ENCODE measurements at regions not wholly inside any gene's neighbourhood (a gene's known extent, or its start where the extent isn't known, plus 50 kb on each side); places are given as distances from the start of the nearest gene placed in this dataset.

DNA sequence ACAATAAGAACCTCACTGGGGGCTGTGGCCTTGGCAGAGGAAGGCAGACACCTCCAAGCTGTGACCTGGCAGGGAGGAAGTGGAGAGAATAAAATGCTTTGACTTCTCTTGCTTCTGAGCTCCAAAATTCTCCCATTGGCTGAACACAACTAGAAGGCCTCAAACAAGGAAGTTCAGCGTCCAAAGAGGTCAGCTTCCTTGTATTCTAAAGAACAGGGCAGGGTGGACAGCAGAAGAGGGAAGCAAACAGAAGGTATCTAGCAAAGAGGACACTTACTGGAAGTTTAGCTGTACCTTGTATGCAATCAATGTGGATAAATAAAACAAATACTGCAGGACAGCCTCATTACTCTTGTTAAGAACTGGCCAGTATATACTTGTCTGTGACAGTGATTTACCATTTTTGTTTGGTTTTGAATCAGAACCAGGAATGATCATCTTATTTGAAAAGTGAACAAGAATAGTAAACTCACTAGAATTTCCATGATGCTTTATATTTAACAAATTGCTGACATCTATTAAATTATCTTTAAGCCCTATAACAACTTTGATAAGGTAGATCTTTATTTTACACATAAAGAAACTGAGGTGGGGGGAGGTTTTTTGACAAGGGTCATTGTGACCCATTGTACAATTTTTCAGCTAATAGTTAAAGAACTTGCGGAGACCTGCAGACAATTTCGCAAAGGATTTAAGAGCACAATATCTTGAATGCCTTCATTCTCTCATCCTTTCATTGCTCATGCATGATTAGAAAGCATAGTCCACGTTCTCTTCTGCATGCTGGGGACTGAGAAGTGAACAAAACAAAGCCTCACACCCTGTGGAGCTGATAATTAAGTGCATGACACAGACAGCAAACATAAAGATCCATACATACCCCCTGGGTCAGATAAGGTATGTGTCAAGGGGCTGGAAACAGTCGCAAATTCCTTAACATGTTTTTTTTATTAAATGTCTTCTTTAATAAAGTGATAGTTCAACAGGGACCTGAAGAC, 1448.0 kb downstream of the AACS start:
- no peaks in the 10 kb centered on the region for H3K23me2 ChIP-seq (ENCODE audit: low read depth, low read length)
- FAIRE-seq, result no peak
- H3K56ac ChIP-seq (replicated peaks; ENCODE audit: insufficient read length, low read depth, low read length), result no peak overlapping the region
- TF ChIP-seq SP1 (IDR thresholded peaks at IDR 0.05; ENCODE audit: low read depth, low read length) (no peak), EGR1 (IDR thresholded peaks at IDR 0.05; ENCODE audit: borderline replicate concordance, low read depth, low read length) (no peak), RBBP5 (IDR thresholded peaks at IDR 0.05; ENCODE audit: borderline replicate concordance, low read depth, low read length) (no peak), TCF12 (IDR thresholded peaks at IDR 0.05; ENCODE audit: low read depth, low read length) (no peak), NANOG (IDR thresholded peaks at IDR 0.05; ENCODE audit: insufficient read depth, low read depth, low read length, poor library complexity, severe bottlenecking) (no peak), BACH1 (IDR thresholded peaks at IDR 0.05; ENCODE audit: low read length) (no peak), FOSL1 (IDR thresholded peaks at IDR 0.05; ENCODE audit: insufficient read depth, low read depth, low read length) (no peak), POLR2AphosphoS5 (IDR thresholded peaks at IDR 0.05; ENCODE audit: low read depth, low read length) (no peak), RFX5 (IDR thresholded peaks at IDR 0.05; ENCODE audit: borderline replicate concordance, low read depth, low read length) (no peak), SUZ12 (IDR thresholded peaks at IDR 0.05; ENCODE audit: low read length) (no peak), CEBPB (IDR thresholded peaks at IDR 0.05; ENCODE audit: low read depth, low read length) (no peak)

More for the DNA sequence above, 1448.0 kb downstream of the AACS start:
- Histone ChIP-seq H3K18ac (ENCODE audit: extremely low read depth, low read length) (no peak overlapping the region), H2BK120ac (replicated peaks; ENCODE audit: low read depth, low read length) (no peak overlapping the region), H3K27ac (ENCODE audit: low read depth, low read length) (no peak overlapping the region; the same call in 1 of the 2 replicates), H4K91ac (replicated peaks; ENCODE audit: insufficient read length, low read length) (no peak overlapping the region), H4K5ac (ENCODE audit: insufficient read length, low read depth, low read length) (no peak overlapping the region), H3K9ac (replicated peaks in 1 of 4; ENCODE audit: extremely low read depth in 1 of 4, low read depth in 3 of 4, low read length in 3 of 4) (no peak overlapping the region; a peak in 1 of 7 replicates), H3K79me2 (ENCODE audit: control insufficient read depth in 1 of 2, insufficient read depth in 2 of 2, low read length in 2 of 2) (no peaks in the 10 kb centered on the region), H2BK15ac (ENCODE audit: low read length) (no peak overlapping the region), H3K4me3 (ENCODE audit: extremely low read depth in 1 of 4, insufficient read depth in 2 of 4, low read depth in 3 of 4, low read length in 4 of 4) (no peak overlapping the region), H3K14ac (ENCODE audit: insufficient read length) (no peak overlapping the region), H3K23ac (ENCODE audit: insufficient read length) (no peak overlapping the region), H3K4ac (replicated peaks; ENCODE audit: insufficient read length, low read depth, low read length) (no peak overlapping the region), H3K9me3 (ENCODE audit: insufficient read depth in 2 of 2, low read depth in 1 of 2, low read length in 1 of 2) (no peaks in the 10 kb centered on the region), H2AFZ (ENCODE audit: low read length) (peak overlapping the region; percentile 52; the same call in 1 of the 2 replicates), H2BK20ac (ENCODE audit: low read length) (no peak overlapping the region), H3K36me3 (ENCODE audit: control insufficient read depth in 2 of 4, insufficient read depth in 4 of 4, low read length in 3 of 4) (no peaks in the 10 kb centered on the region), H3K27me3 (replicated peaks in 1 of 4; ENCODE audit: control insufficient read depth in 3 of 4, extremely low read depth in 1 of 4, insufficient read depth in 3 of 4, low read length in 3 of 4) (no peaks in the 10 kb centered on the region), H2BK12ac (ENCODE audit: low read depth, low read length) (no peak overlapping the region), H3K79me1 (ENCODE audit: low read depth, low read length) (no peaks in the 10 kb centered on the region), H4K20me1 (replicated peaks in 1 of 2; ENCODE audit: control insufficient read depth in 1 of 2, insufficient read depth in 2 of 2, low read length in 2 of 2) (no peaks in the 10 kb centered on the region), H4K8ac (ENCODE audit: extremely low read depth, insufficient read depth, low read length) (no peak overlapping the region; the same call in 1 of the 2 replicates), H3K4me2 (ENCODE audit: insufficient read depth in 1 of 2, low read depth in 2 of 2, low read length in 2 of 2) (no peak overlapping the region), H2BK5ac (ENCODE audit: low read depth, low read length) (no peak overlapping the region), H2AK5ac (ENCODE audit: low read depth, low read length) (no peak overlapping the region), H3K4me1 (replicated peaks in 1 of 4; ENCODE audit: control insufficient read depth in 3 of 4, insufficient read depth in 4 of 4, low read length in 3 of 4) (no peaks in the 10 kb centered on the region)
- ChIA-PET CTCF (ENCODE audit: partially characterized antibody) (interaction anchor here (0.7 to 0.8 kb wide), 3 partner anchors 24 to 1586 kb away, joined by 3 read pairs; no protein-coding TSS in a partner anchor), POLR2A (ENCODE audit: partially characterized antibody) (no interaction called here)
- DNase-seq (ENCODE audit: low read depth in 1 of 2, low spot score in 2 of 2), result no peak
- WGBS, 2 experiments (ENCODE audit: extremely low coverage in 1 of 2, insufficient coverage in 1 of 2, insufficient read length in 1 of 2, insufficient replicate concordance in 2 of 2, low coverage in 1 of 2, low lambda C conversion rate in 2 of 2, missing lambda C conversion rate in 1 of 2), result 78% methylated on average over 5 of the region's 5 CpGs; no CpG with 5 or more reads in 1 of the 2 experiments
